Aorta (tissue), 5 donors: ENCODE measurements at regions not wholly inside any gene's neighbourhood (a gene's known extent, or its start where the extent isn't known, plus 50 kb on each side); places are given as distances from the start of the nearest gene placed in this dataset.

ENCODE experiments used
- ATAC-seq: fragments of 200-7000 bp; cut with Tn5 transposase; one replicate; pipeline ENCODE4 v1.9.1; 2022; ENCODE audit warnings: moderate library complexity; ENCODE audit not compliant: low FRiP score
- DNase-seq, 2 donors: peaks; one replicate each; pipeline ENCODE4 v3.0.0-alpha.2; 2020
- H3K27ac ChIP-seq, 2 donors: one replicate each; pipeline ENCODE4 v1.5.1; 2013; ENCODE audit warnings: low read length in 2 of 2, mild to moderate bottlenecking in 2 of 2, moderate library complexity in 2 of 2, control low read depth in 1 of 2, inconsistent platforms in 1 of 2, low read depth in 1 of 2
- H3K27me3 ChIP-seq, 2 donors: one replicate each; pipeline ENCODE4 v1.6.1; 2013; ENCODE audit warnings: control low read depth in 1 of 2, low read length in 1 of 2, mild to moderate bottlenecking in 1 of 2, moderate library complexity in 1 of 2; ENCODE audit not compliant: insufficient read depth in 2 of 2, control insufficient read depth in 1 of 2
- H3K36me3 ChIP-seq, 2 donors: one replicate each; pipeline ENCODE4 v1.6.1; 2013; ENCODE audit warnings: control low read depth in 1 of 2, low read length in 1 of 2, mild to moderate bottlenecking in 1 of 2; ENCODE audit not compliant: insufficient read depth in 2 of 2, control insufficient read depth in 1 of 2
- H3K4me1 ChIP-seq, 2 donors: one replicate each; pipeline ENCODE4 v1.6.1; 2013; ENCODE audit warnings: low read length in 2 of 2, control low read depth in 1 of 2, mild to moderate bottlenecking in 1 of 2, moderate library complexity in 1 of 2; ENCODE audit not compliant: insufficient read depth in 2 of 2, control insufficient read depth in 1 of 2
- H3K4me3 ChIP-seq, 2 donors: one replicate each; pipeline ENCODE4 v1.5.1; 2013; ENCODE audit warnings: low read length in 2 of 2, control low read depth in 1 of 2, mild to moderate bottlenecking in 1 of 2
- H3K9me3 ChIP-seq: one replicate; pipeline ENCODE4 v1.6.1; 2013; ENCODE audit warnings: mild to moderate bottlenecking, low read length; ENCODE audit not compliant: control insufficient read depth
- WGBS, 2 donors: extraction: QIAGEN DNeasy Blood & Tissue Kit; methylation state at CpG; one replicate each; pipeline ENCODE4 v1.1.7; 2013; 5-methylcytosine and 5-hydroxymethylcytosine counted together
- intact Hi-C, 2 donors: fragments of 100-400 bp; cut with DNase I; formaldehyde crosslinking; loops; one replicate each; pipeline versions ENCODE4 v1.14.2 to v1.15.0; 2022
- donor health status: healthy with polysubstance abuse.
- donor health status: Bipolar disorder and iron deficiency.
- donor health status: DM: no; HTN: no; CAD: no.
- donor health status: DM: no; HTN: no; CAD: no.
- donor health status: DM: yes; HTN: yes; CAD: no.

GRCh38 chr22:49489821-49490220, 337.9 kb downstream of the BRD1 start:
- no peaks in the 10 kb centered on the region for H3K9me3 ChIP-seq
- H3K36me3 ChIP-seq = no peaks in the 10 kb centered on the region
- 92 to 96% methylated on average over 7 of the region's 7 CpGs for WGBS, 2 donors
- no peak for ATAC-seq
- intact Hi-C loops = no loop called here
- H3K27me3 ChIP-seq = no peaks in the 10 kb centered on the region
- no peak for DNase-seq
- no peak overlapping the region for H3K4me3 ChIP-seq
- H3K27ac ChIP-seq = no peak overlapping the region
- H3K4me1 ChIP-seq = no peaks in the 10 kb centered on the region

- intact Hi-C loops = no loop called here
- ATAC-seq (no peak), DNase-seq (no peak)
- H3K27ac ChIP-seq = no peak overlapping the region
- H3K4me3 ChIP-seq = no peak overlapping the region
- no peaks in the 10 kb centered on the region for H3K36me3 ChIP-seq
- H3K27me3 ChIP-seq = no peaks in the 10 kb centered on the region
- no peaks in the 10 kb centered on the region for H3K4me1 ChIP-seq
- no peaks in the 10 kb centered on the region for H3K9me3 ChIP-seq
- 80 to 88% methylated on average over 10 of the region's 10 CpGs for WGBS, 2 donors
Observed at GRCh38 chr22:49488943-49489342, 338.7 kb downstream of the BRD1 start.

GRCh38 chr22:49487950-49488349, 339.7 kb downstream of the BRD1 start:
- intact Hi-C loops = no loop called here
- Histone ChIP-seq H3K4me1 (no peaks in the 10 kb centered on the region), H3K36me3 (no peaks in the 10 kb centered on the region), H3K27me3 (no peaks in the 10 kb centered on the region), H3K4me3 (no peak overlapping the region), H3K9me3 (no peaks in the 10 kb centered on the region), H3K27ac (no peak overlapping the region)
- DNase-seq (no peak), ATAC-seq (no peak)
- WGBS, 2 donors = 30 to 35% methylated on average over 11 of the region's 11 CpGs

GRCh38 chr22:49486225-49486624, 341.4 kb downstream of the BRD1 start:
- H3K27me3 ChIP-seq = peaks cover 0 to 2% of the 10 kb centered on the region in 2 donors

GRCh38 chr22:49483946-49484345, 343.7 kb downstream of the BRD1 start:
- Histone ChIP-seq H3K4me3 (no peak overlapping the region), H3K9me3 (no peaks in the 10 kb centered on the region), H3K36me3 (no peaks in the 10 kb centered on the region), H3K4me1 (no peaks in the 10 kb centered on the region), H3K27me3 (peaks cover 0 to 2% of the 10 kb centered on the region in 2 donors), H3K27ac (no peak overlapping the region)
- DNase-seq = no peak
- intact Hi-C loops = no loop called here
- no peak for ATAC-seq
- 75 to 78% methylated on average over 6 of the region's 6 CpGs for WGBS, 2 donors

More at GRCh38 chr22:49486225-49486624, 341.4 kb downstream of the BRD1 start:
- ATAC-seq (no peak), DNase-seq (no peak)
- WGBS, 2 donors = 92% methylated on average over 7 of the region's 7 CpGs
- Histone ChIP-seq H3K9me3 (no peaks in the 10 kb centered on the region), H3K27ac (no peak overlapping the region), H3K4me1 (no peaks in the 10 kb centered on the region), H3K36me3 (no peaks in the 10 kb centered on the region), H3K4me3 (no peak overlapping the region)
- intact Hi-C loops = no loop called here

- no peak for ATAC-seq
- 89 to 91% methylated on average over 17 of the region's 17 CpGs for WGBS, 2 donors
- DNase-seq = no peak
- H3K4me1 ChIP-seq = no peaks in the 10 kb centered on the region
- no peak overlapping the region for H3K27ac ChIP-seq
- peaks cover 0 to 2% of the 10 kb centered on the region in 2 donors for H3K27me3 ChIP-seq
- no peaks in the 10 kb centered on the region for H3K36me3 ChIP-seq
- no peak overlapping the region for H3K4me3 ChIP-seq
- H3K9me3 ChIP-seq = no peaks in the 10 kb centered on the region
- intact Hi-C loops = no loop called here
Observed at GRCh38 chr22:49483281-49483870, 344.3 kb downstream of the BRD1 start.

GRCh38 chr22:49482811-49483210, 344.9 kb downstream of the BRD1 start:
- H3K27me3 ChIP-seq = peaks cover 0 to 2% of the 10 kb centered on the region in 2 donors
- intact Hi-C loops = no loop called here

GRCh38 chr22:49481659-49482399, 345.8 kb downstream of the BRD1 start:
- intact Hi-C loops = no loop called here
- ATAC-seq = no peak

More at GRCh38 chr22:49482811-49483210, 344.9 kb downstream of the BRD1 start:
- H3K27ac ChIP-seq = no peak overlapping the region
- ATAC-seq (no peak), DNase-seq (no peak)
- WGBS, 2 donors = 76 to 83% methylated on average over 13 of the region's 13 CpGs
- no peak overlapping the region for H3K4me3 ChIP-seq
- H3K4me1 ChIP-seq = no peaks in the 10 kb centered on the region
- no peaks in the 10 kb centered on the region for H3K36me3 ChIP-seq
- no peaks in the 10 kb centered on the region for H3K9me3 ChIP-seq

More at GRCh38 chr22:49481659-49482399, 345.8 kb downstream of the BRD1 start:
- WGBS, 2 donors = 17 to 25% methylated on average over 35 of the region's 35 CpGs
- Histone ChIP-seq H3K9me3 (no peaks in the 10 kb centered on the region), H3K4me3 (no peak overlapping the region), H3K27me3 (peaks cover 0 to 2% of the 10 kb centered on the region in 2 donors), H3K4me1 (no peaks in the 10 kb centered on the region), H3K36me3 (no peaks in the 10 kb centered on the region), H3K27ac (no peak overlapping the region)
- no peak for DNase-seq
